SU-DHL-6 (cell line): ENCODE measurements at regions not wholly inside any gene's neighbourhood (a gene's known extent, or its start where the extent isn't known, plus 50 kb on each side); places are given as distances from the start of the nearest gene placed in this dataset.
"Not testable (repeated sequence)": the region's sequence is repeated elsewhere in the genome, so short reads cannot be mapped to it uniquely, and the experiment has no call there.

Experiments used
- H2AFZ ChIP-seq: fragments of 200-600 bp; sonication (generic); 2 replicates; pipeline ENCODE4 v1.6.1; 2014; ENCODE audit warnings: low read depth, mild to moderate bottlenecking, moderate library complexity, mixed read lengths, antibody characterized with exemption, low read length; ENCODE audit not compliant: severe bottlenecking
- H3F3A ChIP-seq: fragments of 200-600 bp; shearing (Covaris generic); 2 replicates; pipeline ENCODE4 v1.6.0; 2016; ENCODE audit warnings: antibody characterized with exemption, mild to moderate bottlenecking; ENCODE audit not compliant: insufficient read depth
- H3K27ac ChIP-seq: fragments of 200-600 bp; sonication (generic); 2 replicates; pipeline ENCODE4 v1.5.1; 2016; ENCODE audit warnings: low read depth, mild to moderate bottlenecking, low read length, moderate library complexity, mixed read lengths
- H3K27me3 ChIP-seq: fragments of 200-600 bp; sonication (generic), shearing (Covaris generic); 2 replicates; pipeline ENCODE4 v1.6.0; 2014; ENCODE audit warnings: mild to moderate bottlenecking, low read length
- H3K36me3 ChIP-seq: fragments of 200-600 bp; sonication (generic); 2 replicates; pipeline ENCODE4 v1.6.1; 2014; ENCODE audit warnings: mild to moderate bottlenecking, low read length, mixed read lengths
- H3K4me2 ChIP-seq: fragments of 300-600, 200-600 bp; shearing (Covaris generic), sonication (generic); 2 replicates; pipeline ENCODE4 v1.6.0; 2014; ENCODE audit warnings: low read length, low read depth, mild to moderate bottlenecking; ENCODE audit not compliant: poor library complexity, severe bottlenecking
- H3K4me3 ChIP-seq: fragments of 200-600 bp; sonication (generic); 2 replicates; pipeline ENCODE4 v1.5.1; 2014; ENCODE audit warnings: antibody characterized with exemption, low read length, mild to moderate bottlenecking, mixed read lengths; ENCODE audit not compliant: insufficient read depth, poor library complexity, severe bottlenecking
- H3K79me2 ChIP-seq: fragments of 200-600 bp; sonication (generic); 2 replicates; pipeline ENCODE4 v1.6.1; 2014; ENCODE audit warnings: mild to moderate bottlenecking, low read length, moderate library complexity; ENCODE audit not compliant: insufficient read depth
- H3K9ac ChIP-seq: fragments of 200-600 bp; sonication (generic); 2 replicates; pipeline ENCODE4 v1.7.0; 2014; ENCODE audit warnings: mild to moderate bottlenecking, low read length
- H3K9me2 ChIP-seq: fragments of 200-600 bp; sonication (generic); replicated peaks from 2 replicates; pipeline ENCODE4 v1.6.1; 2014; ENCODE audit warnings: low read length; ENCODE audit not compliant: insufficient read depth
- H3K9me3 ChIP-seq: fragments of 200-600 bp; sonication (generic); 2 replicates; pipeline ENCODE4 v1.6.1; 2014; ENCODE audit warnings: low read length, mixed read lengths; ENCODE audit not compliant: insufficient read depth
- H4K20me1 ChIP-seq: fragments of 200-600 bp; sonication (generic); 2 replicates; pipeline ENCODE4 v1.6.1; 2014; ENCODE audit warnings: low read depth, mild to moderate bottlenecking, antibody characterized with exemption, low read length, moderate library complexity, mixed read lengths
- EZH2phosphoT487 ChIP-seq: fragments of 200-600 bp; sonication (generic), shearing (Covaris generic); conservative IDR thresholded peaks from 2 replicates; pipeline ENCODE4 v1.6.1; 2018; ENCODE audit warnings: mild to moderate bottlenecking, antibody characterized with exemption, low read length, moderate library complexity, mixed read lengths
- TF ChIP-seq, protein P1 (sequence below): fragments of 200-600 bp; sonication (generic); IDR thresholded peaks from one replicate; pipeline ENCODE4 v1.5.1; 2017; ENCODE audit warnings: antibody characterized with exemption, mild to moderate bottlenecking, low read length, moderate library complexity; ENCODE audit not compliant: insufficient read depth, poor library complexity, severe bottlenecking

DNA sequence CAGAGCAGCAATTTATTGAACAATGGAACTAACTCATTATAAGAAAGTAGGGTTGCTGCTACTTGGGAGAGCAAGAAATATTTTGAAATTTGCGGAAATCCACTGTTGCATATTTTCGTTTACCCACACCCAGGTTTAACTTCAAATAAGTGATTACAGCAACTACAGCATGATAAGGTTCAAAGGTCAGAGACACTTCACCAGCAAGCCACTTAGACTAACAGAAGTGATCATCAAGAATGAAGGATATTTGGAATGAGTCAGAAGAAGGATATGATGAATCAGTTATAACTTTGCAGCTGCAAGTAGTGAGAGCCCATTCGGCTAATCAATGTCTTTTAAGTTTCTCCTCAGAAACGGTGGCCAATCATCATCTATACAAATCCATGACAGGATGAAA is 199.3 kb downstream of the TMA16 start:
- H3K9me3 ChIP-seq: peaks cover 5% of the 10 kb centered on the region; the same call in 1 of the 2 replicates
- no peaks in the 10 kb centered on the region for H3K79me2 ChIP-seq
- H3K4me2 ChIP-seq: no peak overlapping the region
- no peak overlapping the region for H2AFZ ChIP-seq
- H3F3A ChIP-seq: no peaks in the 10 kb centered on the region
- H4K20me1 ChIP-seq: no peaks in the 10 kb centered on the region
- H3K27ac ChIP-seq: no peak overlapping the region
- no peak for TF ChIP-seq EZH2phosphoT487
- TF ChIP-seq, protein P1, sequence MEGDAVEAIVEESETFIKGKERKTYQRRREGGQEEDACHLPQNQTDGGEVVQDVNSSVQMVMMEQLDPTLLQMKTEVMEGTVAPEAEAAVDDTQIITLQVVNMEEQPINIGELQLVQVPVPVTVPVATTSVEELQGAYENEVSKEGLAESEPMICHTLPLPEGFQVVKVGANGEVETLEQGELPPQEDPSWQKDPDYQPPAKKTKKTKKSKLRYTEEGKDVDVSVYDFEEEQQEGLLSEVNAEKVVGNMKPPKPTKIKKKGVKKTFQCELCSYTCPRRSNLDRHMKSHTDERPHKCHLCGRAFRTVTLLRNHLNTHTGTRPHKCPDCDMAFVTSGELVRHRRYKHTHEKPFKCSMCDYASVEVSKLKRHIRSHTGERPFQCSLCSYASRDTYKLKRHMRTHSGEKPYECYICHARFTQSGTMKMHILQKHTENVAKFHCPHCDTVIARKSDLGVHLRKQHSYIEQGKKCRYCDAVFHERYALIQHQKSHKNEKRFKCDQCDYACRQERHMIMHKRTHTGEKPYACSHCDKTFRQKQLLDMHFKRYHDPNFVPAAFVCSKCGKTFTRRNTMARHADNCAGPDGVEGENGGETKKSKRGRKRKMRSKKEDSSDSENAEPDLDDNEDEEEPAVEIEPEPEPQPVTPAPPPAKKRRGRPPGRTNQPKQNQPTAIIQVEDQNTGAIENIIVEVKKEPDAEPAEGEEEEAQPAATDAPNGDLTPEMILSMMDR: no peak
- H3K9ac ChIP-seq: no peak overlapping the region
- H3K36me3 ChIP-seq: no peaks in the 10 kb centered on the region
- no peak overlapping the region for H3K4me3 ChIP-seq
- no peaks in the 10 kb centered on the region for H3K27me3 ChIP-seq
- H3K9me2 ChIP-seq: no peaks in the 10 kb centered on the region

DNA sequence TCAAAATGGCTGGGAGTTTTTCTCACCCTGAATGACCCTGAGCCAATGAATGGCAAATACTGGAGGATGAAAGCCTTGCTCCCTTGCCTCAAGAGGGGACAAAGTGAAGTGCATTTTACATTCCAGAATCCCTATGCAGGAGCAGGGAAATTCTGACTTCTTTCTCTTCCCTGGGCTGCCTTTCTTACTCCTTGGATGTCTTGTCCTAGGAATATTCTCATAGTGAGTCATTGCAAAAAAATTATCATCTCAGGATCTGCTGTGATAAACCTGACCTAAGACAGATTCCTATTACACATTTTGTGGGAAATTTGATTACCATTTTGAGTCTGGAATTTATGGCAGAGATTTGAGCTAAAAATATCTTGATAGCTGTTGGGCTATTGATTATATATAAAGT is 199.9 kb downstream of the TMA16 start:
- no peaks in the 10 kb centered on the region for H3K9me2 ChIP-seq
- no peaks in the 10 kb centered on the region for H3F3A ChIP-seq
- no peaks in the 10 kb centered on the region for H3K79me2 ChIP-seq
- TF ChIP-seq, protein P1: no peak
- no peak for TF ChIP-seq EZH2phosphoT487
- H3K27ac ChIP-seq: no peak overlapping the region
- no peak overlapping the region for H3K4me3 ChIP-seq
- H3K9ac ChIP-seq: no peak overlapping the region
- H3K9me3 ChIP-seq: peaks cover 5% of the 10 kb centered on the region; the same call in 1 of the 2 replicates
- H3K27me3 ChIP-seq: no peaks in the 10 kb centered on the region
- no peak overlapping the region for H3K4me2 ChIP-seq
- H4K20me1 ChIP-seq: no peaks in the 10 kb centered on the region
- no peak overlapping the region for H2AFZ ChIP-seq
- H3K36me3 ChIP-seq: no peaks in the 10 kb centered on the region

- Histone ChIP-seq H3F3A (no peaks in the 10 kb centered on the region), H3K9me2 (no peaks in the 10 kb centered on the region), H3K9me3 (peaks cover 5% of the 10 kb centered on the region; the same call in 1 of the 2 replicates), H2AFZ (no peak overlapping the region), H3K27me3 (no peaks in the 10 kb centered on the region), H3K4me3 (no peak overlapping the region), H3K79me2 (no peaks in the 10 kb centered on the region), H4K20me1 (no peaks in the 10 kb centered on the region), H3K27ac (no peak overlapping the region), H3K4me2 (no peak overlapping the region), H3K9ac (no peak overlapping the region), H3K36me3 (no peaks in the 10 kb centered on the region)
- no peak for TF ChIP-seq EZH2phosphoT487
- TF ChIP-seq, protein P1: no peak
Observed at GRCh38 chr4:163697121-163697520, 202.6 kb downstream of the TMA16 start.

DNA sequence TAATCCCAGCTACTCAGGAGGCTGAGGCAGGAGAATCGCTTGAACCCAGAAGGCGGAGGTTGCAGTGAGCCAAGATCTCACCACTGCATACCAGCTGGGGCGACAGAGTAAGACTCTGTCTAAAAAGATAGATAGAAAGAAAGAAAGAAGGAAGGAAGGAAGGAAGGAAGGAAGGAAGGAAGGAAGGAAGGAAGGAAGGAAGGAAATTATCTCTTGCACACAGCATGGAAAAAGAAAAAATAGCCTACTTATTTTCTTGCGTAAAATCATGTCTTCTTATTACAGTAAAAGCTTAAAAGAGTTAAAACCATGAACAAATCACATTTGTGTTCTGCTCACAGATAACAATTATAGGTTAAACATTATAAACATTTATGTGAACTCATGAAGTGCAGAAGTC is 205.9 kb downstream of the TMA16 start:
- not testable (repeated sequence) for H3K9me2 ChIP-seq, H2AFZ ChIP-seq, H3K4me2 ChIP-seq, H3K79me2 ChIP-seq, H3F3A ChIP-seq, H3K4me3 ChIP-seq, H4K20me1 ChIP-seq, H3K9ac ChIP-seq, H3K27me3 ChIP-seq, H3K9me3 ChIP-seq, H3K36me3 ChIP-seq, H3K27ac ChIP-seq
